ENCODE measurements at regions not wholly inside any gene's neighbourhood (a gene's known extent, or its start where the extent isn't known, plus 50 kb on each side); places are given as distances from the start of the nearest gene placed in this dataset.
"Not testable (repeated sequence)": the region's sequence is repeated elsewhere in the genome, so short reads cannot be mapped to it uniquely, and the experiment has no call there.

- TF ChIP-seq, protein P1, sequence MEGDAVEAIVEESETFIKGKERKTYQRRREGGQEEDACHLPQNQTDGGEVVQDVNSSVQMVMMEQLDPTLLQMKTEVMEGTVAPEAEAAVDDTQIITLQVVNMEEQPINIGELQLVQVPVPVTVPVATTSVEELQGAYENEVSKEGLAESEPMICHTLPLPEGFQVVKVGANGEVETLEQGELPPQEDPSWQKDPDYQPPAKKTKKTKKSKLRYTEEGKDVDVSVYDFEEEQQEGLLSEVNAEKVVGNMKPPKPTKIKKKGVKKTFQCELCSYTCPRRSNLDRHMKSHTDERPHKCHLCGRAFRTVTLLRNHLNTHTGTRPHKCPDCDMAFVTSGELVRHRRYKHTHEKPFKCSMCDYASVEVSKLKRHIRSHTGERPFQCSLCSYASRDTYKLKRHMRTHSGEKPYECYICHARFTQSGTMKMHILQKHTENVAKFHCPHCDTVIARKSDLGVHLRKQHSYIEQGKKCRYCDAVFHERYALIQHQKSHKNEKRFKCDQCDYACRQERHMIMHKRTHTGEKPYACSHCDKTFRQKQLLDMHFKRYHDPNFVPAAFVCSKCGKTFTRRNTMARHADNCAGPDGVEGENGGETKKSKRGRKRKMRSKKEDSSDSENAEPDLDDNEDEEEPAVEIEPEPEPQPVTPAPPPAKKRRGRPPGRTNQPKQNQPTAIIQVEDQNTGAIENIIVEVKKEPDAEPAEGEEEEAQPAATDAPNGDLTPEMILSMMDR (IDR thresholded peaks at IDR 0.05), result no peak
- Histone ChIP-seq H3K36me3 (no peaks in the 10 kb centered on the region), H3K4me1 (no peaks in the 10 kb centered on the region), H3K27me3 (no peaks in the 10 kb centered on the region), H3K4me3 (no peak overlapping the region), H3K27ac (no peak overlapping the region), H3K9me3 (no peaks in the 10 kb centered on the region)
- intact Hi-C loops (cut with DNase I), result no loop called here
- no peak for ATAC-seq
- DNase-seq, result no peak
Observed at GRCh38 chr1:199948587-199949280, 78.8 kb upstream of the NR5A2 start.

GRCh38 chr1:199951005-199951404 is 76.5 kb upstream of the NR5A2 start:
- ATAC-seq; intact Hi-C loops (cut with DNase I): not testable (repeated sequence)

DNA sequence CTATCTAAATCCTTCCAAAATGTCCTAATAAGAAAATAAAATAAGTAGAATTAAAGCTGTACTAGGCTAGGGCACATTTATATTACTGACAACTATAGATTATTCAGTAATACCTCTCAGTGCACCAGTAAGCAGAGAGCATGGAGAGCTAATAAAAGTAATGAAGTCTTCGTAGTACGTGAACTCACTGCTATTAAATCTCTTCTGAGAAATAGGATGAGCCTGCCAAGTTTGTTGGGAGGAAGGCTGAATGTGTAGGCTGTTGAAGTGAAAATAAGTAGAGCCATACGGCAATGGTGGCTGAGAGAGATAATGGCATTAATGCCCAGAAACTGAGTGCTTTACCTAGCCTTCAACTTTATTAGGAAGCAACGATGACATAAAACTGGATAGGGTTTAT is 73.9 kb upstream of the NR5A2 start:
- no peaks in the 10 kb centered on the region for H3K4me1 ChIP-seq
- H3K36me3 ChIP-seq, result no peaks in the 10 kb centered on the region
- H3K27me3 ChIP-seq, result no peaks in the 10 kb centered on the region
- TF ChIP-seq, protein P1 (IDR thresholded peaks at IDR 0.05), result no peak
- ATAC-seq (no peak), DNase-seq (no peak)
- H3K4me3 ChIP-seq, result no peak overlapping the region
- intact Hi-C loops (cut with DNase I), result no loop called here
- no peak overlapping the region for H3K27ac ChIP-seq
- H3K9me3 ChIP-seq, result no peaks in the 10 kb centered on the region

More at GRCh38 chr1:199951005-199951404, 76.5 kb upstream of the NR5A2 start:
- not testable (repeated sequence) for H3K27me3 ChIP-seq, H3K27ac ChIP-seq, H3K4me1 ChIP-seq, H3K36me3 ChIP-seq, DNase-seq, H3K9me3 ChIP-seq, H3K4me3 ChIP-seq

DNA sequence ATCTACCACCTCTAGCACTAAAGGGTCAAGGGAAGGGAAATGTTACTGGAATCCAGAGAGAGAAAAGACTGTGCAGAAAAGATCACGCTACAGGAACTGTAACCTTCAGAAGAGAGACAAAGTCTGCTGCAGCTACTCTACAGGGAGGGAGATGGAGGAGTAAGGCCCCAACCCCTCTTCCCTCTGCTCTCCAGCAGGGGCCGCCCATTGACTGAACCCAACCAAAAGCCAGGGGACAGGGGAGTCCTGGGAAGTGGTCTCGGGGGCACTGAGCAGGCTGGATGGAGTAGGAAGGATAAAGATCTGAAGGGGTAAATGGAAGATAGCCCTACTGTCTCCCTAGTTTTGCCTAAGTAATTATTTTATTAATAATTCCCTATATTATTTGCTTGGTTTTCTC is 72.8 kb upstream of the NR5A2 start:
- Histone ChIP-seq H3K36me3 (no peaks in the 10 kb centered on the region), H3K4me1 (no peaks in the 10 kb centered on the region), H3K4me3 (no peak overlapping the region), H3K27ac (no peak overlapping the region), H3K9me3 (no peaks in the 10 kb centered on the region), H3K27me3 (no peaks in the 10 kb centered on the region)
- intact Hi-C loops (cut with DNase I), result no loop called here
- TF ChIP-seq, protein P1 (IDR thresholded peaks at IDR 0.05), result no peak
- DNase-seq, result no peak
- ATAC-seq, result no peak

GRCh38 chr1:199955235-199955634 is 72.3 kb upstream of the NR5A2 start:
- DNase-seq (no peak), ATAC-seq (no peak)
- Histone ChIP-seq H3K27ac (no peak overlapping the region), H3K4me3 (no peak overlapping the region), H3K36me3 (no peaks in the 10 kb centered on the region), H3K4me1 (no peaks in the 10 kb centered on the region), H3K9me3 (no peaks in the 10 kb centered on the region), H3K27me3 (no peaks in the 10 kb centered on the region)
- intact Hi-C loops (cut with DNase I), result no loop called here
- TF ChIP-seq, protein P1 (IDR thresholded peaks at IDR 0.05), result no peak

DNA sequence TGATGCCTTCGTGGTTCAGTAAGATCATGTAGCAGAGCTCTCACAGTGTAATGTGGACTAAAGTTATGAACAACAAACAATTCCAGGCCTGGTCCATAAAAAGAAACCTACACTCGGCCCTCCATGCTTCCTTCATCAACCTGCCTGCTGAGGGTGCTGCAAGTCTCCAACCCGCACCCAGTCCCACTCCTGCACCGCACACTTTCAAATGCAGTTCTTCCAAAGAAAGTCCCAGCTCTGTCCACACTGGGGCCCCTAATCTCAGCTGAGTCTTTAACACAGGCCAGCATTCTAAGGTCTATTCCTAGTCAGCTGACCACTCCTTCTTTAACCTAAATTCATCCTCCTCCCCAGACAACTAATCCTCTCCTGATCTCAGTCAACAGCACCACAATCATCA is 71.5 kb upstream of the NR5A2 start:
- ATAC-seq, result no peak
- intact Hi-C loops (cut with DNase I), result no loop called here

More for the DNA sequence above, 71.5 kb upstream of the NR5A2 start:
- DNase-seq, result no peak
- Histone ChIP-seq H3K9me3 (no peaks in the 10 kb centered on the region), H3K36me3 (no peaks in the 10 kb centered on the region), H3K27ac (no peak overlapping the region), H3K4me1 (no peaks in the 10 kb centered on the region), H3K4me3 (no peak overlapping the region), H3K27me3 (no peaks in the 10 kb centered on the region)
- TF ChIP-seq, protein P1 (IDR thresholded peaks at IDR 0.05), result no peak

All from upper lobe of right lung (tissue), 1 donor.